B cell (primary cell): ENCODE measurements at regions not wholly inside any gene's neighbourhood (a gene's known extent, or its start where the extent isn't known, plus 50 kb on each side); places are given as distances from the start of the nearest gene placed in this dataset.

Experiments
- ATAC-seq: fragments of 200-7000 bp; cut with Tn5 transposase; one replicate; pipeline ENCODE4 v1.10.0; 2021; ENCODE audit warnings: low read depth, mild to moderate bottlenecking, moderate number of reproducible peaks, moderate library complexity
- CTCF ChIA-PET: fragments of 350-600 bp; sonication (Branson Sonifier 250); formaldehyde crosslinking; loops from one replicate; lab custom pipeline; 2021; ENCODE audit warnings: antibody characterized with exemption, inconsistent platforms; lab: Charles Lee
- POLR2A ChIA-PET: fragments of 350-600 bp; sonication (Branson Sonifier 250); formaldehyde crosslinking; loops from one replicate; lab custom pipeline; 2021; ENCODE audit warnings: antibody characterized with exemption; lab: Charles Lee
- DNase-seq: peaks from one replicate; pipeline ENCODE4 v3.0.0; 2013
- H2AFZ ChIP-seq: 2 replicates; pipeline ENCODE4 v1.6.1; 2012; ENCODE audit warnings: mild to moderate bottlenecking, low read depth, low read length; ENCODE audit not compliant: insufficient read depth, poor library complexity, severe bottlenecking
- H3K27ac ChIP-seq, 2 donors: 1 replicate in 1 of 2; 2 replicates in 1 of 2; pipeline ENCODE4 v1.5.1; 2012 to 2013; ENCODE audit warnings: low read length in 2 of 2, mild to moderate bottlenecking in 2 of 2, moderate library complexity in 1 of 2
- H3K27me3 ChIP-seq, 4 experiments: fragments of 200-600 bp in 1 of 4; sonication (generic) in 1 of 4; replicated peaks in 1 of 4; 1 replicate in 2 of 4; 2 replicates in 2 of 4; pipeline versions ENCODE4 v1.6.1 to v1.7.0; 2013 to 2016; ENCODE audit warnings: low read length in 3 of 4, mild to moderate bottlenecking in 2 of 4, mixed read lengths in 1 of 4, moderate library complexity in 1 of 4; ENCODE audit not compliant: insufficient read depth in 4 of 4, control insufficient read depth in 3 of 4; ENCODE audit errors: control extremely low read depth in 1 of 4
- H3K36me3 ChIP-seq, 2 experiments: replicated peaks in 1 of 2; 1 replicate in 1 of 2; 2 replicates in 1 of 2; pipeline versions ENCODE4 v1.6.1 to v1.7.1; 2013; ENCODE audit warnings: low read length in 1 of 2; ENCODE audit not compliant: insufficient read depth in 2 of 2, control insufficient read depth in 1 of 2; ENCODE audit errors: control extremely low read depth in 1 of 2, extremely low read depth in 1 of 2
- H3K4me1 ChIP-seq, 2 donors: fragments of 200-600 bp in 1 of 2; sonication (generic) in 1 of 2; 1 replicate in 1 of 2; 2 replicates in 1 of 2; pipeline versions ENCODE4 v1.5.1 to v1.6.1; 2013 to 2017; ENCODE audit warnings: low read length in 2 of 2; ENCODE audit not compliant: control insufficient read depth in 2 of 2, insufficient read depth in 2 of 2
- H3K4me2 ChIP-seq: replicated peaks from 2 replicates; pipeline ENCODE3; 2012; ENCODE audit warnings: mild to moderate bottlenecking, low read depth, low read length; ENCODE audit not compliant: poor library complexity, severe bottlenecking
- H3K4me3 ChIP-seq, 5 experiments: fragments of 200-600 bp in 1 of 5; sonication (generic) in 1 of 5; 1 replicate in 3 of 5; 2 replicates in 2 of 5; pipeline versions ENCODE4 v1.5.1 to v1.7.0; 2011 to 2016; ENCODE audit warnings: low read length in 4 of 5, mild to moderate bottlenecking in 4 of 5, low read depth in 2 of 5, control low read depth in 1 of 5, moderate library complexity in 1 of 5; ENCODE audit not compliant: insufficient read depth in 1 of 5; ENCODE audit errors: control extremely low read depth in 1 of 5, extremely low read depth in 1 of 5
- H3K79me2 ChIP-seq: fragments of 200-600 bp; sonication (generic); one replicate; pipeline ENCODE4 v1.6.0; 2016; ENCODE audit warnings: low read length; ENCODE audit not compliant: control insufficient read depth, insufficient read depth
- H3K9ac ChIP-seq: fragments of 200-600 bp; sonication (generic); 2 replicates; pipeline ENCODE4 v1.6.1; 2017; ENCODE audit warnings: mild to moderate bottlenecking, low read length, moderate library complexity
- H3K9me3 ChIP-seq, 3 donors: one replicate each; pipeline versions ENCODE4 v1.6.1 to v1.7.1; 2013; ENCODE audit warnings: low read length in 2 of 3; ENCODE audit not compliant: control insufficient read depth in 2 of 3, insufficient read depth in 1 of 3; ENCODE audit errors: control extremely low read depth in 1 of 3
- H4K20me1 ChIP-seq: 2 replicates; pipeline ENCODE4 v1.6.0; 2012; ENCODE audit warnings: mild to moderate bottlenecking, low read length; ENCODE audit not compliant: insufficient read depth, control insufficient read depth, poor library complexity, severe bottlenecking
- H3K27ac Mint-ChIP-seq: one replicate; pipeline ENCODE4 v1.8.0; 2021; ENCODE audit warnings: mixed read lengths
- H3K27me3 Mint-ChIP-seq: one replicate; pipeline ENCODE4 v1.8.0; 2021; ENCODE audit warnings: mixed read lengths
- H3K4me1 Mint-ChIP-seq: one replicate; pipeline ENCODE4 v1.8.0; 2021; ENCODE audit warnings: mixed read lengths
- H3K4me3 Mint-ChIP-seq: one replicate; pipeline ENCODE4 v1.8.0; 2021; ENCODE audit warnings: mixed read lengths
- H3K9me3 Mint-ChIP-seq: one replicate; pipeline ENCODE4 v1.8.0; 2022; ENCODE audit warnings: mixed read lengths; ENCODE audit not compliant: insufficient read depth
- EZH2 ChIP-seq: IDR thresholded peaks from 2 replicates; pipeline ENCODE4 v1.6.1; 2012; ENCODE audit warnings: borderline replicate concordance, low read depth, mild to moderate bottlenecking, moderate library complexity, low read length; ENCODE audit not compliant: insufficient read depth, poor library complexity, severe bottlenecking
- WGBS: methylation state at CpG from one replicate; pipeline ENCODE4 v1.1.5; 2013; ENCODE audit warnings: missing lambda C conversion rate; ENCODE audit not compliant: insufficient coverage; 5-methylcytosine and 5-hydroxymethylcytosine counted together
- intact Hi-C: fragments of 100-400 bp; cut with micrococcal nuclease; formaldehyde crosslinking; loops from one replicate; pipeline ENCODE4 v1.10.0; 2022
- TF ChIP-seq, protein P1 (sequence below): fragments of 200-600 bp; IDR thresholded peaks from one replicate; pipeline ENCODE4 v1.8.0; 2022; ENCODE audit warnings: antibody characterized with exemption, mild to moderate bottlenecking

DNA sequence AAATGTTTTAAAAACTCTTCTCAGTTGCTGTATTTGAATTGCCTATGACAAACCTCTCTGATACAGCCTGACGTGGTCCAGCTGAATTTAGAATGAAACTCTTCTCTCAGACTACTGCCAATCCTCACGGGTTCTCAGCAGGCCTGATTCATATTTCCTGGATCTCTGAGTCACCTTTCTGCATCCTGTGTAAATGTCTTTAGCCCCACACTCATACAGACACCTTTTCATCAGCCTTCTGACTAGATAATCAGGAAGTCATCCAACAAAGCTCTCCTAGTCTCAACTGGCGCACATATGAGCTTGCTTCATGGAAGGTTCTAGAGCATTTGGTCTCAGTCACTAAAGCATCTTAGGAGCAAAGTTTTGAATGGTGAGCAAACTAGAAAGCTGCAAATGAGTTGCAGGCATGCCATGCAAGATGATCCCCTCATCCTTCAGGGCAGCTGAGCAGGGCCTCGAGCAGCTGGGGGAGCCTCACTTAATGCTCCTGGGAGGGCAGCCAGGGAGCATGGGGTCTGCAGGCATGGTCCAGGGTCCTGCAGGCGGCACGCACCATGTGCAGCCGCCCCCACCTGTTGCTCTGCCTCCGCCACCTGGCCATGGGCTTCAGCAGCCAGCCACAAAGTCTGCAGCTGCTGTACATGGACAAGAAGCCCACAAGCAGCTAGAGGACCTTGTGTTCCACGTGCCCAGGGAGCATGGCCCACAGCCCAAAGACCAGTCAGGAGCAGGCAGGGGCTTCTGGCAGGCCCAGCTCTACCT lies 182.8 kb downstream of the ARHGAP12 start:
- no peak overlapping the region for H3K27ac Mint-ChIP-seq

GRCh38 chr10:31744025-31744424 lies 184.6 kb downstream of the ARHGAP12 start:
- no peaks in the 10 kb centered on the region for H3K79me2 ChIP-seq
- no peaks in the 10 kb centered on the region for H3K4me1 Mint-ChIP-seq
- no peaks in the 10 kb centered on the region for H3K27me3 ChIP-seq
- no peaks in the 10 kb centered on the region for H4K20me1 ChIP-seq
- H3K27ac ChIP-seq = no peak overlapping the region
- no peaks in the 10 kb centered on the region for H3K36me3 ChIP-seq
- H3K4me1 ChIP-seq = no peaks in the 10 kb centered on the region
- no peak for ATAC-seq
- ChIA-PET CTCF (no interaction called here), POLR2A (no interaction called here)
- no peak overlapping the region for H2AFZ ChIP-seq
- no peaks in the 10 kb centered on the region for H3K9me3 Mint-ChIP-seq
- no peak for DNase-seq
- intact Hi-C loops = no loop called here
- no peak overlapping the region for H3K4me3 Mint-ChIP-seq
- no peak overlapping the region for H3K4me3 ChIP-seq
- no CpG with 5 or more reads among the region's 1 CpG for WGBS
- peaks cover 4% of the 10 kb centered on the region for H3K27me3 Mint-ChIP-seq
- no peak overlapping the region for H3K27ac Mint-ChIP-seq
- no peak for TF ChIP-seq EZH2
- TF ChIP-seq, protein P1, sequence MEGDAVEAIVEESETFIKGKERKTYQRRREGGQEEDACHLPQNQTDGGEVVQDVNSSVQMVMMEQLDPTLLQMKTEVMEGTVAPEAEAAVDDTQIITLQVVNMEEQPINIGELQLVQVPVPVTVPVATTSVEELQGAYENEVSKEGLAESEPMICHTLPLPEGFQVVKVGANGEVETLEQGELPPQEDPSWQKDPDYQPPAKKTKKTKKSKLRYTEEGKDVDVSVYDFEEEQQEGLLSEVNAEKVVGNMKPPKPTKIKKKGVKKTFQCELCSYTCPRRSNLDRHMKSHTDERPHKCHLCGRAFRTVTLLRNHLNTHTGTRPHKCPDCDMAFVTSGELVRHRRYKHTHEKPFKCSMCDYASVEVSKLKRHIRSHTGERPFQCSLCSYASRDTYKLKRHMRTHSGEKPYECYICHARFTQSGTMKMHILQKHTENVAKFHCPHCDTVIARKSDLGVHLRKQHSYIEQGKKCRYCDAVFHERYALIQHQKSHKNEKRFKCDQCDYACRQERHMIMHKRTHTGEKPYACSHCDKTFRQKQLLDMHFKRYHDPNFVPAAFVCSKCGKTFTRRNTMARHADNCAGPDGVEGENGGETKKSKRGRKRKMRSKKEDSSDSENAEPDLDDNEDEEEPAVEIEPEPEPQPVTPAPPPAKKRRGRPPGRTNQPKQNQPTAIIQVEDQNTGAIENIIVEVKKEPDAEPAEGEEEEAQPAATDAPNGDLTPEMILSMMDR = no peak
- H3K9me3 ChIP-seq = no peaks in the 10 kb centered on the region
- no peak overlapping the region for H3K9ac ChIP-seq
- no peak overlapping the region for H3K4me2 ChIP-seq

More for the DNA sequence above, 182.8 kb downstream of the ARHGAP12 start:
- Mint-ChIP-seq H3K4me1 (no peaks in the 10 kb centered on the region), H3K4me3 (no peak overlapping the region), H3K9me3 (no peaks in the 10 kb centered on the region), H3K27me3 (no peaks in the 10 kb centered on the region)
- no peak for TF ChIP-seq EZH2
- TF ChIP-seq, protein P1 = no peak
- no peaks in the 10 kb centered on the region for H3K9me3 ChIP-seq
- ATAC-seq (no peak), DNase-seq (no peak)
- 72% methylated on average over 9 of the region's 9 CpGs for WGBS
- no peaks in the 10 kb centered on the region for H3K36me3 ChIP-seq
- no peak overlapping the region for H2AFZ ChIP-seq
- H3K27me3 ChIP-seq = peaks cover 0 to 3% (median 0%) of the 10 kb centered on the region in 4 experiments
- H3K4me1 ChIP-seq = no peaks in the 10 kb centered on the region
- H3K9ac ChIP-seq = no peak overlapping the region
- H4K20me1 ChIP-seq = no peaks in the 10 kb centered on the region
- intact Hi-C loops = no loop called here
- H3K27ac ChIP-seq = no peak overlapping the region
- no peak overlapping the region for H3K4me2 ChIP-seq
- H3K4me3 ChIP-seq = no peak overlapping the region
- ChIA-PET CTCF (interaction anchor here (0.9 kb wide), 1 partner anchor 16 kb away, joined by 3 read pairs; no protein-coding TSS in a partner anchor), POLR2A (no interaction called here)
- H3K79me2 ChIP-seq = no peaks in the 10 kb centered on the region
